ENCODE measurements at regions not wholly inside any gene's neighbourhood (a gene's known extent, or its start where the extent isn't known, plus 50 kb on each side); places are given as distances from the start of the nearest gene placed in this dataset.

DNA sequence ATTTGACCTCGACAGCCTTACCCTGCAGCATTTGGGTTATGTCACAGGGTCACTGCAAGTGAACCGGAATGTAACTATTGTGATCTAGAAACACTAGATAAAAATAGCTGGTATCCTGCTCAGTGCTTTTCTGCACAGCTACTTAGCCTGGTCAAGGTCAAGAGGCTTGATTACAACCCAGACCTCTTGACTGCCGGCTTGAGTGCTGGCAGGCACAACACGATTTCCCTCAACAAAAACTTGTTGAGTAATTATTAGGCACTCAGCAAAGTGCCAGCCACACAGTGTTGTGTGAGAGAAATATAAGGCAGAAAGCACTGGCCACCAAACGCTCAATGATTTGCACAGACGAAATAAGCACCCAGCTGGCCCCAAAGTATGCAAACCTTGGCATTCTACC is 156.7 kb downstream of the NUAK1 start:
- H3F3A ChIP-seq (ENCODE audit: insufficient read depth): no peaks in the 10 kb centered on the region
- no peaks in the 10 kb centered on the region for H3K27me3 ChIP-seq (ENCODE audit: low read length)
- H3K36me3 ChIP-seq (ENCODE audit: low read length): no peaks in the 10 kb centered on the region
- H3K9me3 ChIP-seq (ENCODE audit: insufficient read depth, low read length): no peaks in the 10 kb centered on the region
- no peaks in the 10 kb centered on the region for H4K20me1 ChIP-seq (ENCODE audit: low read depth, low read length)
- no peak for TF ChIP-seq EZH2phosphoT487 (conservative IDR thresholded peaks at IDR 0.05; ENCODE audit: low read length)
- TF ChIP-seq, protein P1, sequence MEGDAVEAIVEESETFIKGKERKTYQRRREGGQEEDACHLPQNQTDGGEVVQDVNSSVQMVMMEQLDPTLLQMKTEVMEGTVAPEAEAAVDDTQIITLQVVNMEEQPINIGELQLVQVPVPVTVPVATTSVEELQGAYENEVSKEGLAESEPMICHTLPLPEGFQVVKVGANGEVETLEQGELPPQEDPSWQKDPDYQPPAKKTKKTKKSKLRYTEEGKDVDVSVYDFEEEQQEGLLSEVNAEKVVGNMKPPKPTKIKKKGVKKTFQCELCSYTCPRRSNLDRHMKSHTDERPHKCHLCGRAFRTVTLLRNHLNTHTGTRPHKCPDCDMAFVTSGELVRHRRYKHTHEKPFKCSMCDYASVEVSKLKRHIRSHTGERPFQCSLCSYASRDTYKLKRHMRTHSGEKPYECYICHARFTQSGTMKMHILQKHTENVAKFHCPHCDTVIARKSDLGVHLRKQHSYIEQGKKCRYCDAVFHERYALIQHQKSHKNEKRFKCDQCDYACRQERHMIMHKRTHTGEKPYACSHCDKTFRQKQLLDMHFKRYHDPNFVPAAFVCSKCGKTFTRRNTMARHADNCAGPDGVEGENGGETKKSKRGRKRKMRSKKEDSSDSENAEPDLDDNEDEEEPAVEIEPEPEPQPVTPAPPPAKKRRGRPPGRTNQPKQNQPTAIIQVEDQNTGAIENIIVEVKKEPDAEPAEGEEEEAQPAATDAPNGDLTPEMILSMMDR (IDR thresholded peaks at IDR 0.05; ENCODE audit: insufficient read depth, low read length, poor library complexity, severe bottlenecking): no peak
- no peak overlapping the region for H3K9ac ChIP-seq (ENCODE audit: low read length)
- no peak overlapping the region for H3K27ac ChIP-seq (ENCODE audit: low read depth, low read length)
- H3K79me2 ChIP-seq (ENCODE audit: insufficient read depth, low read length): no peaks in the 10 kb centered on the region
- no peak overlapping the region for H3K4me2 ChIP-seq (ENCODE audit: low read depth, low read length, poor library complexity, severe bottlenecking)
- no peaks in the 10 kb centered on the region; the same call in 1 of the 2 replicates for H3K9me2 ChIP-seq (replicated peaks; ENCODE audit: insufficient read depth, low read length)
- no peak overlapping the region for H3K4me3 ChIP-seq (ENCODE audit: insufficient read depth, low read length, poor library complexity, severe bottlenecking)
- H2AFZ ChIP-seq (ENCODE audit: low read depth, low read length, severe bottlenecking): no peak overlapping the region

- H3K79me2 ChIP-seq (ENCODE audit: insufficient read depth, low read length): no peaks in the 10 kb centered on the region
- H2AFZ ChIP-seq (ENCODE audit: low read depth, low read length, severe bottlenecking): no peak overlapping the region
- H3K36me3 ChIP-seq (ENCODE audit: low read length): no peaks in the 10 kb centered on the region
- TF ChIP-seq EZH2phosphoT487 (conservative IDR thresholded peaks at IDR 0.05; ENCODE audit: low read length): no peak
- TF ChIP-seq, protein P1 (IDR thresholded peaks at IDR 0.05; ENCODE audit: insufficient read depth, low read length, poor library complexity, severe bottlenecking): no peak
- H4K20me1 ChIP-seq (ENCODE audit: low read depth, low read length): no peaks in the 10 kb centered on the region
- no peaks in the 10 kb centered on the region for H3K9me2 ChIP-seq (replicated peaks; ENCODE audit: insufficient read depth, low read length)
- no peak overlapping the region for H3K4me3 ChIP-seq (ENCODE audit: insufficient read depth, low read length, poor library complexity, severe bottlenecking)
- H3K27ac ChIP-seq (ENCODE audit: low read depth, low read length): no peak overlapping the region
- H3K9ac ChIP-seq (ENCODE audit: low read length): no peak overlapping the region
- no peaks in the 10 kb centered on the region for H3K27me3 ChIP-seq (ENCODE audit: low read length)
- no peaks in the 10 kb centered on the region for H3K9me3 ChIP-seq (ENCODE audit: insufficient read depth, low read length)
- no peak overlapping the region for H3K4me2 ChIP-seq (ENCODE audit: low read depth, low read length, poor library complexity, severe bottlenecking)
- H3F3A ChIP-seq (ENCODE audit: insufficient read depth): no peaks in the 10 kb centered on the region
Observed at GRCh38 chr12:105983622-105984320, 155.0 kb downstream of the NUAK1 start.

GRCh38 chr12:105985383-105985782 is 153.4 kb downstream of the NUAK1 start:
- Histone ChIP-seq H2AFZ (ENCODE audit: low read depth, low read length, severe bottlenecking) (no peak overlapping the region), H3K4me3 (ENCODE audit: insufficient read depth, low read length, poor library complexity, severe bottlenecking) (no peak overlapping the region), H3K9me2 (replicated peaks; ENCODE audit: insufficient read depth, low read length) (no peaks in the 10 kb centered on the region), H3K79me2 (ENCODE audit: insufficient read depth, low read length) (no peaks in the 10 kb centered on the region), H3K9me3 (ENCODE audit: insufficient read depth, low read length) (no peaks in the 10 kb centered on the region), H3F3A (ENCODE audit: insufficient read depth) (no peaks in the 10 kb centered on the region), H3K36me3 (ENCODE audit: low read length) (no peaks in the 10 kb centered on the region), H3K27me3 (ENCODE audit: low read length) (no peaks in the 10 kb centered on the region), H4K20me1 (ENCODE audit: low read depth, low read length) (no peaks in the 10 kb centered on the region), H3K27ac (ENCODE audit: low read depth, low read length) (no peak overlapping the region), H3K9ac (ENCODE audit: low read length) (no peak overlapping the region), H3K4me2 (ENCODE audit: low read depth, low read length, poor library complexity, severe bottlenecking) (no peak overlapping the region)
- TF ChIP-seq, protein P1 (IDR thresholded peaks at IDR 0.05; ENCODE audit: insufficient read depth, low read length, poor library complexity, severe bottlenecking): no peak
- no peak for TF ChIP-seq EZH2phosphoT487 (conservative IDR thresholded peaks at IDR 0.05; ENCODE audit: low read length)
